ENCODE measurements at regions not wholly inside any gene's neighbourhood (a gene's known extent, or its start where the extent isn't known, plus 50 kb on each side); places are given as distances from the start of the nearest gene placed in this dataset.
"Not testable (repeated sequence)": the region's sequence is repeated elsewhere in the genome, so short reads cannot be mapped to it uniquely, and the experiment has no call there.

GRCh38 chr6:137387096-137387764 lies 107.0 kb downstream of the OLIG3 start (continued):
- TF ChIP-seq ZNF548 (tag by site-specific recombination; IDR thresholded peaks at IDR 0.05) (no peak), ZNF645 (tag by site-specific recombination; IDR thresholded peaks at IDR 0.05) (no peak), ZNF155 (tag by site-specific recombination; IDR thresholded peaks at IDR 0.05) (no peak), ZNF302 (tag by site-specific recombination; IDR thresholded peaks at IDR 0.05; ENCODE audit: low read depth) (no peak), AEBP2 (tag by site-specific recombination; IDR thresholded peaks at IDR 0.05; ENCODE audit: borderline replicate concordance) (no peak), ZSCAN23 (tag by site-specific recombination; IDR thresholded peaks at IDR 0.05) (no peak)

- H3K36me3 ChIP-seq (ENCODE audit: control insufficient read depth in 2 of 2, insufficient read depth in 1 of 2, low read length in 2 of 2); H3K9me3 ChIP-seq (ENCODE audit: control insufficient read depth, insufficient read depth, low read depth, low read length); H3K4me1 ChIP-seq (ENCODE audit: control insufficient read depth, insufficient read depth, low read length); H3K4me3 ChIP-seq (ENCODE audit: low read depth, low read length); CTCF ChIA-PET; H3K27ac ChIP-seq (ENCODE audit: extremely low read depth, low read depth, low read length): not testable (repeated sequence)
- POLR2A ChIA-PET: interaction anchor here (0.5 kb wide), 1 partner anchor 639 kb away, joined by 4 read pairs; no protein-coding TSS in a partner anchor
- peak; percentile 63; the same call in 1 of the 2 replicates for TF ChIP-seq ZNF366 (tag by site-specific recombination; conservative IDR thresholded peaks at IDR 0.05)
Observed at GRCh38 chr6:137383287-137383686, 110.9 kb downstream of the OLIG3 start.

- Histone ChIP-seq H3K4me3 (ENCODE audit: low read depth, low read length) (no peak overlapping the region), H3K9me3 (ENCODE audit: control insufficient read depth, insufficient read depth, low read depth, low read length) (no peaks in the 10 kb centered on the region), H3K4me1 (ENCODE audit: control insufficient read depth, insufficient read depth, low read length) (no peaks in the 10 kb centered on the region), H3K36me3 (ENCODE audit: control insufficient read depth in 2 of 2, insufficient read depth in 1 of 2, low read length in 2 of 2) (no peaks in the 10 kb centered on the region), H3K27ac (ENCODE audit: extremely low read depth, low read depth, low read length) (no peak overlapping the region)
- POLR2A ChIA-PET: no interaction called here
- CTCF ChIA-PET: interaction anchor here (0.6 kb wide), 4 partner anchors 54 to 1453 kb away, joined by 3 to 4 read pairs (median 3); no protein-coding TSS in a partner anchor
- TF ChIP-seq ZFP69B (tag by site-specific recombination; IDR thresholded peaks at IDR 0.05) (no peak), ZNF596 (tag by site-specific recombination; IDR thresholded peaks at IDR 0.05) (no peak), ZNF610 (tag by site-specific recombination; IDR thresholded peaks at IDR 0.05; ENCODE audit: borderline replicate concordance) (no peak), ZNF664 (tag by site-specific recombination; IDR thresholded peaks at IDR 0.05) (no peak), ZNF76 (tag by site-specific recombination; IDR thresholded peaks at IDR 0.05; ENCODE audit: borderline replicate concordance, low read depth) (no peak), SP2 (tag by site-specific recombination; IDR thresholded peaks at IDR 0.05) (no peak), TSHZ1 (tag by site-specific recombination; IDR thresholded peaks at IDR 0.05; ENCODE audit: borderline replicate concordance) (no peak), ZNF26 (tag by site-specific recombination; IDR thresholded peaks at IDR 0.05) (no peak), ZNF394 (tag by site-specific recombination; IDR thresholded peaks at IDR 0.05; ENCODE audit: borderline replicate concordance) (no peak), ZNF645 (tag by site-specific recombination; IDR thresholded peaks at IDR 0.05) (no peak), ZNF707 (tag by site-specific recombination; IDR thresholded peaks at IDR 0.05) (no peak), ZNF473 (tag by site-specific recombination; IDR thresholded peaks at IDR 0.05) (no peak), KLF8 (tag by site-specific recombination; IDR thresholded peaks at IDR 0.05) (no peak), GLI2 (tag by site-specific recombination; IDR thresholded peaks at IDR 0.05; ENCODE audit: borderline replicate concordance, low read depth) (no peak), ZNF837 (tag by site-specific recombination; IDR thresholded peaks at IDR 0.05) (no peak), PRDM4 (tag by site-specific recombination; IDR thresholded peaks at IDR 0.05) (no peak)
Observed at GRCh38 chr6:137378090-137378369, 116.2 kb downstream of the OLIG3 start.
